IMR-90 (cell line): ENCODE measurements at regions not wholly inside any gene's neighbourhood (a gene's known extent, or its start where the extent isn't known, plus 50 kb on each side); places are given as distances from the start of the nearest gene placed in this dataset.

ENCODE experiments used
- ATAC-seq: fragments of 200-7000 bp; cut with Tn5 transposase; 2 replicates; pipeline ENCODE4 v1.9.1; 2020; ENCODE audit warnings: low read depth, mild to moderate bottlenecking, moderate library complexity
- BruUV-seq: library from RNA; stranded (reverse); fragments of 400-500 nt; replicated peaks from 2 replicates; lab custom pipeline; 2021; lab: Mats Ljungman, UMichigan
- CTCF ChIA-PET: fragments of 300-600 bp; formaldehyde crosslinking; extraction: SDS; loops from one replicate; lab custom pipeline; 2021; ENCODE audit warnings: antibody characterized with exemption; lab: Yijun Ruan, JAX
- POLR2A ChIA-PET: fragments of 300-600 bp; sonication (Branson Sonifier 250); formaldehyde crosslinking; loops from one replicate; lab custom pipeline; 2022; ENCODE audit warnings: antibody characterized with exemption; ENCODE audit not compliant: unreplicated experiment; lab: Charles Lee
- DNase-seq: peaks from one replicate; pipeline ENCODE4 v3.0.0; 2013
- H2AFZ ChIP-seq: replicated peaks from 2 replicates; pipeline ENCODE3; 2013; ENCODE audit warnings: low read length, mild to moderate bottlenecking; ENCODE audit not compliant: poor library complexity
- H2AK5ac ChIP-seq: 2 replicates; pipeline ENCODE4 v1.6.1; 2013; ENCODE audit warnings: low read depth, low read length, inconsistent platforms
- H2AK9ac ChIP-seq: replicated peaks from 2 replicates; pipeline ENCODE3; 2013; ENCODE audit warnings: mild to moderate bottlenecking, low read depth, low read length, moderate library complexity; ENCODE audit not compliant: poor library complexity
- H2BK120ac ChIP-seq: 2 replicates; pipeline ENCODE4 v1.6.1; 2013; ENCODE audit warnings: low read depth, low read length, inconsistent platforms
- H2BK15ac ChIP-seq: 3 replicates; pipeline ENCODE4 v1.6.1; 2013; ENCODE audit warnings: low read depth, low read length, inconsistent platforms
- H2BK20ac ChIP-seq: 2 replicates; pipeline ENCODE4 v1.6.1; 2013; ENCODE audit warnings: low read depth, mild to moderate bottlenecking, inconsistent platforms, low read length, moderate library complexity
- H2BK5ac ChIP-seq: 2 replicates; pipeline ENCODE4 v1.6.1; 2013; ENCODE audit warnings: mild to moderate bottlenecking, low read depth, low read length, inconsistent platforms; ENCODE audit not compliant: poor library complexity, severe bottlenecking
- H3K14ac ChIP-seq: replicated peaks from 2 replicates; pipeline ENCODE4 v1.6.1; 2013; ENCODE audit warnings: low read depth, low read length, inconsistent platforms
- H3K18ac ChIP-seq: 2 replicates; pipeline ENCODE4 v1.6.1; 2013; ENCODE audit warnings: low read depth, low read length, control low read depth
- H3K23ac ChIP-seq: 2 replicates; pipeline ENCODE4 v1.6.1; 2013; ENCODE audit warnings: low read depth, low read length, inconsistent platforms
- H3K27ac ChIP-seq: 2 replicates; pipeline ENCODE4 v1.5.1; 2013; ENCODE audit warnings: mild to moderate bottlenecking, control low read depth, low read length; ENCODE audit not compliant: insufficient read depth
- H3K27me3 ChIP-seq: 2 replicates; pipeline ENCODE4 v1.6.1; 2013; ENCODE audit warnings: low read length; ENCODE audit not compliant: control insufficient read depth, insufficient read depth
- H3K36me3 ChIP-seq: 2 replicates; pipeline ENCODE4 v1.6.1; 2013; ENCODE audit warnings: low read length, mixed read lengths; ENCODE audit not compliant: control insufficient read depth, insufficient read depth
- H3K4ac ChIP-seq: 2 replicates; pipeline ENCODE4 v1.6.1; 2013; ENCODE audit warnings: low read depth, low read length, inconsistent platforms
- H3K4me1 ChIP-seq: 2 replicates; pipeline ENCODE4 v1.6.1; 2013; ENCODE audit warnings: low read length, mixed read lengths; ENCODE audit not compliant: control insufficient read depth, insufficient read depth
- H3K4me2 ChIP-seq: 2 replicates; pipeline ENCODE4 v1.6.1; 2013; ENCODE audit warnings: low read depth, mild to moderate bottlenecking, control low read depth, low read length, moderate library complexity
- H3K4me3 ChIP-seq: 2 replicates; pipeline ENCODE4 v1.5.1; 2013; ENCODE audit warnings: low read depth, mild to moderate bottlenecking, control low read depth, low read length, moderate library complexity; ENCODE audit not compliant: insufficient read depth
- H3K56ac ChIP-seq: 2 replicates; pipeline ENCODE4 v1.6.1; 2013; ENCODE audit warnings: low read length, inconsistent platforms; ENCODE audit not compliant: insufficient read depth; ENCODE audit errors: extremely low read depth
- H3K79me1 ChIP-seq, 2 experiments: 2 replicates each; pipeline ENCODE4 v1.6.1; 2013; ENCODE audit warnings: low read length in 2 of 2, inconsistent platforms in 1 of 2, low read depth in 1 of 2
- H3K9ac ChIP-seq: 2 replicates; pipeline ENCODE4 v1.6.1; 2013; ENCODE audit warnings: low read depth, low read length, control low read depth
- H3K9me1 ChIP-seq: 2 replicates; pipeline ENCODE4 v1.6.1; 2013; ENCODE audit warnings: low read length, inconsistent platforms; ENCODE audit not compliant: insufficient read depth
- H3K9me3 ChIP-seq: 2 replicates; pipeline ENCODE4 v1.6.1; 2013; ENCODE audit warnings: low read length; ENCODE audit not compliant: control insufficient read depth, insufficient read depth
- H4K20me1 ChIP-seq: 2 replicates; pipeline ENCODE4 v1.6.1; 2013; ENCODE audit warnings: low read length, inconsistent platforms; ENCODE audit not compliant: insufficient read depth
- H4K5ac ChIP-seq: 2 replicates; pipeline ENCODE4 v1.6.1; 2013; ENCODE audit warnings: mild to moderate bottlenecking, low read depth, low read length, control low read depth
- H4K8ac ChIP-seq, 2 experiments: 2 replicates each; pipeline ENCODE4 v1.6.1; 2013; ENCODE audit warnings: low read depth in 2 of 2, low read length in 2 of 2, control low read depth in 1 of 2, inconsistent platforms in 1 of 2
- H4K91ac ChIP-seq: 2 replicates; pipeline ENCODE4 v1.6.1; 2013; ENCODE audit warnings: low read depth, low read length, inconsistent platforms; ENCODE audit not compliant: insufficient read depth
- FOS ChIP-seq: fragments of 150-350 bp; IDR thresholded peaks from 2 replicates; pipeline ENCODE4 v1.6.1; 2016; ENCODE audit warnings: low read depth, low read length
- POLR2A ChIP-seq: IDR thresholded peaks from 2 replicates; pipeline ENCODE4 v1.6.1; 2012; ENCODE audit warnings: mild to moderate bottlenecking, low read depth, low read length
- RAD21 ChIP-seq: IDR thresholded peaks from 2 replicates; pipeline ENCODE4 v1.6.1; 2012; ENCODE audit warnings: low read length, improper control_type of control experiment
- RFX5 ChIP-seq: IDR thresholded peaks from 2 replicates; pipeline ENCODE4 v1.8.0; 2012; ENCODE audit warnings: low read depth, mild to moderate bottlenecking, low read length, moderate library complexity
- WGBS, 2 experiments: methylation state at CpG; one replicate each; pipeline versions ENCODE4 v1.1.5 to v1.1.7; 2013; ENCODE audit warnings: missing lambda C conversion rate in 2 of 2; ENCODE audit not compliant: insufficient read length in 1 of 2; ENCODE audit errors: extremely low coverage in 2 of 2; 5-methylcytosine and 5-hydroxymethylcytosine counted together
- dilution Hi-C: fragments of 300-500 bp; cut with HindIII; formaldehyde crosslinking; loops from one replicate; pipeline ENCODE4 v1.14.3; 2018; ENCODE audit warnings: low sequenced_read_pairs; ENCODE audit not compliant: unreplicated experiment
- in situ Hi-C: fragments of 300-500 bp; cut with MboI; formaldehyde crosslinking; loops from 3 replicates; pipeline ENCODE4 v1.14.3; 2019; ENCODE audit warnings: low sequenced_read_pairs, inconsistent platforms, mixed read lengths
- intact Hi-C: fragments of 100-400 bp; cut with micrococcal nuclease; formaldehyde crosslinking; loops from 2 replicates; pipeline ENCODE4 v1.10.0; 2022

DNA sequence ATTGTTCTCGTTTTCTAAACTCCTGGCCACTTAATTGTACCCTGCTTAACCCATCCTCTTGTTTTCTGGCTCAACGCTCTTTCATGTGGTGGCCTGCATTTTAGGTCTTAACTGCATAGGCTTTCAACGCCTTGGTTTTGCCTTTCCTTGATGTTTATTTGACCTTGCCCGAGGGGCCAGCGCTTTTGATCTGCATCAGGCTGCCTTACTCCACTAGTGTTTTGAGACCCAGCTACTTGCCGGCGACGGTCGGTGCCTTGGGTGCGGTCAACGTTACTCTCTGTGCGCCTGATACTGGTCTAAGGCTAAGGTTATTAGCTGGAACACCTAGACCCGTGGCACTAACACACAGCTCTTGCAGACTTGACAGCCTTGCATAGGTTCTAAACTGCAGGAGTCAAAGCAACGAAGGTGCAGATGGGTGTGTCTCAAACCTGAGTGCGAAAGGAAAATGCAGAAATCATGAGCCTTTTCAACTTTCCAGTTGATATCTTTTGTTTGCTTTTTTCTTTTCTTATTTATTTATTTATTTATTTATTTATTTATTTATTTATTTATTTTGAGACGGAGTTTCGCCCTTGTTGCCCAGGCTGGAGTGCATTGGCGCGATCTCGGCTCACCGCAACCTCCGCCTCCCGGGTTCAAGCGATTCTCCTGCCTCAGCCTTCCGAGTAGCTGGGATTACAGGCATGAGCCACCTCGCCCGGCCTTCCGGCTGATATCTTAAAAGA lies 138.8 kb downstream of the HFE start:
- Histone ChIP-seq H3K9ac (peak overlapping the region; percentile 78), H2AFZ (peak overlapping the region; percentile 77), H3K23ac (peak overlapping the region; percentile 61), H3K36me3 (no peaks in the 10 kb centered on the region), H3K4me1 (peaks cover 8% of the 10 kb centered on the region), H3K27ac (peak overlapping the region; percentile 75), H2BK20ac (peak overlapping the region; percentile 31), H3K14ac (peak overlapping the region; percentile 85), H3K18ac (peak overlapping the region; percentile 54), H3K79me1 (peaks cover 0 to 10% of the 10 kb centered on the region in 2 experiments; a peak in 2 of 4 replicates), H3K4me2 (peak overlapping the region; percentile 96), H3K4me3 (peak overlapping the region; percentile 81), H3K56ac (peak overlapping the region; percentile 53; the same call in 1 of the 2 replicates), H3K4ac (peak overlapping the region; percentile 78), H4K20me1 (no peaks in the 10 kb centered on the region; the same call in 1 of the 2 replicates), H2AK5ac (peak overlapping the region; percentile 67; the same call in 1 of the 2 replicates), H3K27me3 (no peaks in the 10 kb centered on the region), H2BK5ac (peak overlapping the region; percentile 91), H4K8ac (peak overlapping the region; percentile 62 to 73; a peak in 3 of 4 replicates), H2BK120ac (peak overlapping the region; percentile 44; the same call in 1 of the 2 replicates), H4K91ac (peak overlapping the region; percentile 66), H3K9me1 (no peaks in the 10 kb centered on the region), H4K5ac (peak overlapping the region; percentile 60), H3K9me3 (no peaks in the 10 kb centered on the region), H2AK9ac (peak overlapping the region; percentile 75), H2BK15ac (0 out of 3 replicates have a peak overlapping the region, but pooled peaks have one; percentile 11)
- in situ Hi-C loops, result no loop called here
- ChIA-PET CTCF (interaction anchor here (0.6 kb wide), 1 partner anchor 23 kb away, joined by 3 read pairs; no protein-coding TSS in a partner anchor), POLR2A (interaction anchor here (1.4 to 1.8 kb wide), 2 partner anchors 9 to 10 kb away, joined by 5 to 20 read pairs; a partner anchor contains a TSS)
- ATAC-seq (no peak), DNase-seq (no peak)
- dilution Hi-C loops, result no loop called here
- WGBS, 2 experiments, result 0% methylated on average over 3 of the region's 28 CpGs; no CpG with 5 or more reads in 1 of the 2 experiments
- no TSS peak for BruUV-seq
- no peak for TF ChIP-seq RAD21
- no peak for TF ChIP-seq RFX5
- peak; percentile 66; the same call in 1 of the 2 replicates for TF ChIP-seq POLR2A
- no peak for TF ChIP-seq FOS
- intact Hi-C loops, result loop anchor here (2.0 kb wide), 1 partner anchor 47 kb away; a partner anchor contains a TSS
